ENCODE measurements at regions not wholly inside any gene's neighbourhood (a gene's known extent, or its start where the extent isn't known, plus 50 kb on each side); places are given as distances from the start of the nearest gene placed in this dataset.

- H3K9me3 ChIP-seq: no peaks in the 10 kb centered on the region
- no peak overlapping the region for H3K4me3 ChIP-seq (ENCODE audit: low read depth, low read length)
- H3K36me3 Mint-ChIP-seq (ENCODE audit: insufficient read depth, unreplicated experiment): no peaks in the 10 kb centered on the region
- no TSS peak for BruUV-seq (replicated peaks)
- intact Hi-C loops (cut with micrococcal nuclease; ENCODE audit: unreplicated experiment): no loop called here
- no peak for DNase-seq
- no peak overlapping the region for H3K4me3 Mint-ChIP-seq (ENCODE audit: unreplicated experiment)
- H3K27me3 ChIP-seq (replicated peaks; ENCODE audit: control insufficient read depth, insufficient read depth, low read length): no peaks in the 10 kb centered on the region
- no peak overlapping the region for H3K27ac Mint-ChIP-seq (ENCODE audit: unreplicated experiment)
- H3K27me3 Mint-ChIP-seq (ENCODE audit: insufficient read depth, unreplicated experiment): peaks cover 2% of the 10 kb centered on the region
- CTCF ChIA-PET: no interaction called here
- no peaks in the 10 kb centered on the region for H3K4me1 ChIP-seq
- H3K9me3 Mint-ChIP-seq (ENCODE audit: unreplicated experiment): no peaks in the 10 kb centered on the region
- no peak for TF ChIP-seq CTCF (IDR thresholded peaks at IDR 0.05; ENCODE audit: insufficient read depth in 1 of 2, low read depth in 1 of 2, low read length in 1 of 2, severe bottlenecking in 1 of 2, unreplicated experiment in 1 of 2)
- H3K4me1 Mint-ChIP-seq (ENCODE audit: low read depth, unreplicated experiment): no peaks in the 10 kb centered on the region
- H3K36me3 ChIP-seq (ENCODE audit: control insufficient read depth, insufficient read depth, low read length): no peaks in the 10 kb centered on the region
- POLR2A ChIA-PET: no interaction called here
Observed at GRCh38 chr18:40690062-40690461, 1265.0 kb upstream of the PIK3C3 start.

- intact Hi-C loops (cut with micrococcal nuclease; ENCODE audit: unreplicated experiment): no loop called here
- H3K4me3 ChIP-seq (ENCODE audit: low read depth, low read length): no peak overlapping the region
- POLR2A ChIA-PET: no interaction called here
- Mint-ChIP-seq H3K9me3 (ENCODE audit: unreplicated experiment) (no peaks in the 10 kb centered on the region), H3K36me3 (ENCODE audit: insufficient read depth, unreplicated experiment) (no peaks in the 10 kb centered on the region), H3K27ac (ENCODE audit: unreplicated experiment) (no peak overlapping the region), H3K4me3 (ENCODE audit: unreplicated experiment) (no peak overlapping the region), H3K4me1 (ENCODE audit: low read depth, unreplicated experiment) (no peaks in the 10 kb centered on the region), H3K27me3 (ENCODE audit: insufficient read depth, unreplicated experiment) (peaks cover 2% of the 10 kb centered on the region)
- no peaks in the 10 kb centered on the region for H3K27me3 ChIP-seq (replicated peaks; ENCODE audit: control insufficient read depth, insufficient read depth, low read length)
- no peaks in the 10 kb centered on the region for H3K4me1 ChIP-seq
- no peaks in the 10 kb centered on the region for H3K9me3 ChIP-seq
- no peak for DNase-seq
- H3K36me3 ChIP-seq (ENCODE audit: control insufficient read depth, insufficient read depth, low read length): no peaks in the 10 kb centered on the region
- BruUV-seq (replicated peaks): no TSS peak
- CTCF ChIA-PET: no interaction called here
- TF ChIP-seq CTCF (IDR thresholded peaks at IDR 0.05; ENCODE audit: insufficient read depth in 1 of 2, low read depth in 1 of 2, low read length in 1 of 2, severe bottlenecking in 1 of 2, unreplicated experiment in 1 of 2): no peak
Observed at GRCh38 chr18:40687399-40687798, 1267.6 kb upstream of the PIK3C3 start.

- no peak overlapping the region for H3K4me3 Mint-ChIP-seq (ENCODE audit: unreplicated experiment)
- H3K36me3 Mint-ChIP-seq (ENCODE audit: insufficient read depth, unreplicated experiment): no peaks in the 10 kb centered on the region
- no peak overlapping the region for H3K27ac Mint-ChIP-seq (ENCODE audit: unreplicated experiment)
- H3K9me3 Mint-ChIP-seq (ENCODE audit: unreplicated experiment): no peaks in the 10 kb centered on the region
- intact Hi-C loops (cut with micrococcal nuclease; ENCODE audit: unreplicated experiment): no loop called here
- ChIA-PET POLR2A (no interaction called here), CTCF (no interaction called here)
- Histone ChIP-seq H3K9me3 (no peaks in the 10 kb centered on the region), H3K4me3 (ENCODE audit: low read depth, low read length) (no peak overlapping the region), H3K4me1 (no peaks in the 10 kb centered on the region), H3K36me3 (ENCODE audit: control insufficient read depth, insufficient read depth, low read length) (no peaks in the 10 kb centered on the region), H3K27me3 (replicated peaks; ENCODE audit: control insufficient read depth, insufficient read depth, low read length) (no peaks in the 10 kb centered on the region)
- H3K27me3 Mint-ChIP-seq (ENCODE audit: insufficient read depth, unreplicated experiment): peaks cover 2% of the 10 kb centered on the region
- no peaks in the 10 kb centered on the region for H3K4me1 Mint-ChIP-seq (ENCODE audit: low read depth, unreplicated experiment)
- BruUV-seq (replicated peaks): no TSS peak
- DNase-seq: no peak
- no peak for TF ChIP-seq CTCF (IDR thresholded peaks at IDR 0.05; ENCODE audit: insufficient read depth in 1 of 2, low read depth in 1 of 2, low read length in 1 of 2, severe bottlenecking in 1 of 2, unreplicated experiment in 1 of 2)
Observed at GRCh38 chr18:40686836-40687235, 1268.2 kb upstream of the PIK3C3 start.

Data from Caco-2 (cell line).